GM19452 (cell line): ENCODE measurements at regions not wholly inside any gene's neighbourhood (a gene's known extent, or its start where the extent isn't known, plus 50 kb on each side); places are given as distances from the start of the nearest gene placed in this dataset.

Experiments
- ATAC-seq: cut with Tn5 transposase; IDR thresholded peaks from one replicate; pipeline ENCODE4 v1.9.1; 2021; ENCODE audit not compliant: unreplicated experiment

GRCh38 chr16:85307552-85308364, 195.5 kb upstream of the CIBAR2 start:
- no peak for ATAC-seq

GRCh38 chr16:85308611-85309540, 196.6 kb upstream of the CIBAR2 start:
- ATAC-seq: no peak

GRCh38 chr16:85309656-85310587, 197.7 kb upstream of the CIBAR2 start:
- ATAC-seq: no peak

GRCh38 chr16:85310868-85311585, 198.8 kb upstream of the CIBAR2 start:
- ATAC-seq: no peak

GRCh38 chr16:85311741-85312140, 199.5 kb upstream of the CIBAR2 start:
- no peak for ATAC-seq

GRCh38 chr16:85312174-85312573, 199.9 kb upstream of the CIBAR2 start:
- ATAC-seq: no peak

- no peak for ATAC-seq
Measured at GRCh38 chr16:85312642-85313525, 200.6 kb upstream of the CIBAR2 start.

- ATAC-seq: no peak
Measured at GRCh38 chr16:85313526-85314301, 201.4 kb upstream of the CIBAR2 start.

- ATAC-seq: no peak
Measured at GRCh38 chr16:85314512-85314971, 202.3 kb upstream of the CIBAR2 start.

GRCh38 chr16:85315866-85316265, 203.6 kb upstream of the CIBAR2 start:
- ATAC-seq: no peak

- ATAC-seq: no peak
Measured at GRCh38 chr16:85316321-85316919, 204.1 kb upstream of the CIBAR2 start.

GRCh38 chr16:85316944-85317343, 204.7 kb upstream of the CIBAR2 start:
- ATAC-seq: no peak

GRCh38 chr16:85317704-85318103, 205.4 kb upstream of the CIBAR2 start:
- no peak for ATAC-seq

GRCh38 chr16:85319208-85319983, 207.1 kb upstream of the CIBAR2 start:
- ATAC-seq: no peak

GRCh38 chr16:85319984-85320440, 207.7 kb upstream of the CIBAR2 start:
- ATAC-seq: no peak

- ATAC-seq: no peak
Measured at GRCh38 chr16:85320677-85321385, 208.6 kb upstream of the CIBAR2 start.
